CD4-positive, CD25-positive, alpha-beta regulatory T cell (primary cell): ENCODE measurements at regions not wholly inside any gene's neighbourhood (a gene's known extent, or its start where the extent isn't known, plus 50 kb on each side); places are given as distances from the start of the nearest gene placed in this dataset.

Experiments used
- ATAC-seq, 2 donors: fragments of 150-1000 bp; cut with Tn5 transposase; one replicate each; pipeline ENCODE4 v1.10.0; 2021; ENCODE audit warnings: low read depth in 2 of 2, moderate number of reproducible peaks in 2 of 2, moderate library complexity in 1 of 2
- DNase-seq, 3 donors: peaks; one replicate each; pipeline versions ENCODE4 v3.0.0 to v3.0.0-alpha.2; 2012 to 2022; ENCODE audit warnings: mixed read lengths in 1 of 3
- H3K27ac ChIP-seq: one replicate; pipeline ENCODE4 v1.7.0; 2013; ENCODE audit warnings: mild to moderate bottlenecking, low read length; ENCODE audit not compliant: insufficient read depth, poor library complexity, severe bottlenecking
- H3K27me3 ChIP-seq: one replicate; pipeline ENCODE4 v1.7.0; 2013; ENCODE audit warnings: low read length; ENCODE audit not compliant: control insufficient read depth, insufficient read depth
- H3K36me3 ChIP-seq: one replicate; pipeline ENCODE4 v1.7.0; 2013; ENCODE audit warnings: mild to moderate bottlenecking, low read length, moderate library complexity; ENCODE audit not compliant: control insufficient read depth, insufficient read depth
- H3K4me1 ChIP-seq: 2 replicates; pipeline ENCODE4 v1.7.0; 2013; ENCODE audit warnings: mild to moderate bottlenecking, low read length; ENCODE audit not compliant: insufficient read depth, control insufficient read depth, poor library complexity, severe bottlenecking
- H3K4me3 ChIP-seq: one replicate; pipeline ENCODE4 v1.7.0; 2013; ENCODE audit warnings: low read depth, mild to moderate bottlenecking, low read length, moderate library complexity
- H3K9me3 ChIP-seq, 2 experiments: 1 replicate in 1 of 2; 2 replicates in 1 of 2; pipeline ENCODE4 v1.7.0; 2013; ENCODE audit warnings: low read length in 2 of 2, mild to moderate bottlenecking in 1 of 2, moderate library complexity in 1 of 2; ENCODE audit not compliant: control insufficient read depth in 2 of 2
- H3K27ac Mint-ChIP-seq, 3 donors: one replicate each; pipeline ENCODE4 v1.8.0; 2020 to 2022; ENCODE audit warnings: mild to moderate bottlenecking in 3 of 3, mixed read lengths in 3 of 3, moderate library complexity in 2 of 3
- H3K27me3 Mint-ChIP-seq: one replicate; pipeline ENCODE4 v1.8.0; 2022; ENCODE audit warnings: mild to moderate bottlenecking, mixed read lengths
- H3K36me3 Mint-ChIP-seq: one replicate; pipeline ENCODE4 v1.8.0; 2020; ENCODE audit warnings: mixed read lengths
- H3K4me1 Mint-ChIP-seq, 4 donors: one replicate each; pipeline ENCODE4 v1.8.0; 2020 to 2022; ENCODE audit warnings: mixed read lengths in 4 of 4, mild to moderate bottlenecking in 1 of 4
- H3K4me3 Mint-ChIP-seq, 4 donors: one replicate each; pipeline ENCODE4 v1.8.0; 2020 to 2022; ENCODE audit warnings: mild to moderate bottlenecking in 4 of 4, mixed read lengths in 4 of 4, moderate library complexity in 3 of 4
- H3K9me3 Mint-ChIP-seq, 7 donors: one replicate each; pipeline ENCODE4 v1.8.0; 2020 to 2022; ENCODE audit warnings: mixed read lengths in 7 of 7, mild to moderate bottlenecking in 3 of 7, moderate library complexity in 2 of 7

DNA sequence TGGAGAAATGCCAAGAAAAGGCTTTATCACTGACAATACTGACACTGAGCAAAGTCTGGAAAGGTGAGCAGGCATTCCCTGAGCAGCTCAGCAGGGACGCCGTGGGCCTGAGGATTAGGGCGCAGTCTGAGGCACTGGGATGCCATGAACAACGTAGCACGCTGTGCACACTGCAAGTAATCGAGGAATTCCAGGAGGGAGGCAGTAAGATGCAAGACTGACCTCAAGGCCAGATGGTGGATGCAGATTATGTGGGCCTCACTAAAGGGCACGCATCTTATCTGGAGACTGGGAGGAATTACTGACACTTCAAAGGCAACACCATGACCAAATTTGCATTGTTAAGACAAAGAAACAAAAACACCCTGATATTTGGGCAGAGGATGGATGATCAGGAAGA is 50.4 kb upstream of the OPCML start:
- Histone ChIP-seq H3K4me3 (no peak overlapping the region), H3K27ac (no peak overlapping the region), H3K9me3 (no peaks in the 10 kb centered on the region), H3K27me3 (no peaks in the 10 kb centered on the region), H3K4me1 (no peaks in the 10 kb centered on the region), H3K36me3 (no peaks in the 10 kb centered on the region)
- no peak for DNase-seq
- no peaks in the 10 kb centered on the region for H3K36me3 Mint-ChIP-seq
- ATAC-seq, result no peak
- no peak overlapping the region for H3K27ac Mint-ChIP-seq
- no peaks in the 10 kb centered on the region for H3K4me1 Mint-ChIP-seq
- peaks cover 0 to 5% (median 0%) of the 10 kb centered on the region in 7 donors for H3K9me3 Mint-ChIP-seq
- peaks cover 4% of the 10 kb centered on the region for H3K27me3 Mint-ChIP-seq
- H3K4me3 Mint-ChIP-seq, result no peak overlapping the region

GRCh38 chr11:133582326-133582725 is 50.0 kb upstream of the OPCML start:
- Histone ChIP-seq H3K4me1 (no peaks in the 10 kb centered on the region), H3K36me3 (no peaks in the 10 kb centered on the region), H3K27me3 (no peaks in the 10 kb centered on the region), H3K27ac (no peak overlapping the region), H3K9me3 (no peaks in the 10 kb centered on the region), H3K4me3 (no peak overlapping the region)
- no peak overlapping the region for H3K4me3 Mint-ChIP-seq
- H3K9me3 Mint-ChIP-seq, result peaks cover 0 to 6% (median 0%) of the 10 kb centered on the region in 7 donors
- no peak for DNase-seq
- no peak for ATAC-seq
- H3K27me3 Mint-ChIP-seq, result peaks cover 4% of the 10 kb centered on the region
- no peaks in the 10 kb centered on the region for H3K36me3 Mint-ChIP-seq
- no peaks in the 10 kb centered on the region for H3K4me1 Mint-ChIP-seq
- no peak overlapping the region for H3K27ac Mint-ChIP-seq
